Stimulated activated naive CD4-positive, alpha-beta T cell (primary cell): ENCODE measurements at regions not wholly inside any gene's neighbourhood (a gene's known extent, or its start where the extent isn't known, plus 50 kb on each side); places are given as distances from the start of the nearest gene placed in this dataset.
"Not testable (repeated sequence)": the region's sequence is repeated elsewhere in the genome, so short reads cannot be mapped to it uniquely, and the experiment has no call there.

Experiments
- DNase-seq, 6 experiments: peaks; one replicate each; lab custom pipeline; 2025; lab: John Stamatoyannopoulos, UW

DNA sequence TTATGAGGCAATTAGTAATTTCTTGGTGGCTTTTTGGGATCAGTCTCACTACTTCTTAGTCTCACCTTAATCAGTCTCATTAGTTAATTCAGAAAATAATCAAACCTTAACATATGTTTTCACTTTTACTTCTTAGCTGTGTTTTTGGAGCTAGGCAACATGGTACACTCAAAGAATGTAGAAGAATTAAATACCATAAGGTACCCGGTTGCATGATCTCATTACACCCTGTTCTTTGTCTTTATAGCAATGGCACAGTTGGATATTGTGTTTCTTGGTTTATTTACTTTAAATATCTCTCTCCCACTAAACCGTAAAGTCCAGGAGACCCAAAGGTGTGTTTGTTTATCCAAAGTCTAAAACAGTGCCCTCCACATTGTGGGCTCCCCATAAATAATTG, 132.3 kb downstream of the TNFSF18 start:
- DNase-seq: no peak

DNA sequence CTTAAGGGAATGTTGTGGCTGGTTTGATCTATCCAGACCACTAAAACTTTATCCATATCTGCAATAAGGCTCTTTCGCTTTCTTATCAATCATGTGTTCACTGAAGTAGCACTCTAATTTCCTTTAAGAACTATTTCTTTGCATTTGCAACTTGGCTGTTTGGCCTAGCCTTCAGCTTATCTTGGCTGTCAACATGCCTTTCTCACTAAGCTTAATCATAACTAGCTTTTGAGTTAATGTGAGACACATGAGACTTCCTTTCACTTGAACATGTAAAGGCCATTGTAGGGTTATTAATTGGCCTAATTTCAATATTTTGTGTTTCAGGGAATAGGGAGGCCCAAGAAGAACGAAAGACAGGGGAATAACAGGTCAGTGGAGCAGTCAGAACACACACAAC, 124.7 kb downstream of the TNFSF18 start:
- DNase-seq: no peak

DNA sequence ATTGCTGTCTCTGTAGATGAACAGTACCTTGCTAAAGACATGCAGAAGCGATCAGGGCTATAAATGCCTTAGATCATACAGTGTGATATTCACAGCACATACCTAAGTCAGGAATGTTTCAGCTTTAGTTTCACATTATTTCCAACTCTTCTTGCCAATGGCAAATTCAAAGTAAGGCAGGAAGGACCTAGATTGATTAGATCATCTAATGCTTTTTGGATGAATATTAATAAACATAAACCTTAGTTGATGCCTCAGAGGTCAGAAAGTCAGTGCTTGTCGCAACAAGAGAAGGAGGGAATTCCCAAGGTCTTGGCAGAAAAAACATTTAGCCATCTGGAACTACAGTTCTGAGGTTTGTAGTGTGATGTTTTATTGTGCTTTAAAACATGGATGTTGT, 122.3 kb downstream of the TNFSF18 start:
- no peak for DNase-seq

DNA sequence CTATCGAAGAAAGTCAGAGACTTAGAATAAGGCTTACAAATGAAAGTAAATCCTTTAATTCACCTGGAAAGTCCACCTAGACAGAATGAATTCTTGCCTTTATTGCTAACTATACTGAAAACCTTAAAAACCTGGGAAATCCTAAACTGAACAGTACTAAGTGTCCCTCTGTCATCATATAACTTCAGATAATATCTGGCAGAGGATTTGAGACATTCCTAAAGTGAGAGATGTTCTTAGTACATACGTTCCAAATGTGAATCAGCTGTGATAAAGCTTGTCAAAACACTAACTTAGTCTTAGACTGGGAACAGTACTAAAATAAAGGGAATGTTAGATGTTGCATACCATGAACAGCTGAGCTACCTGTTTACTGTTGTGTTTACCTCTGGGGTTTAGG, 121.7 kb downstream of the TNFSF18 start:
- no peak for DNase-seq

DNA sequence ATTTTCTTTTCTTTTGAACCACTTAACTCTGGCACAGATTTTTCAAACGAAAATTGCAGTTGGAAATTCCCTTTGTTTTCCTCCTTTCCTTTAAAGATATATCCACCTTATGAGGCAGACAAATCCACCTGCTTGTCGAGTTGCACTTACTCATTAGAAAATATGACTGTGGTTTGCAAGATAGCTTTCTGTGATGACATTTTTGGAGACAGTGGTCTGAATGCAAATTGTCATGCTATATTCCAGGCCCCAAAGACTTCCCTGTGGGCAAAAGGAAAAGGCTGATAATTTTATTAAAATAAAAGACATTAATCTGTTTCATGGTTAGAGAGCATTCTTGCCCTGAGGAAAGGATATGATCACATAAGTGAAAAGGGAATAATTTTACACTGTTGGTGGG, 120.6 kb downstream of the TNFSF18 start:
- no peak for DNase-seq

DNA sequence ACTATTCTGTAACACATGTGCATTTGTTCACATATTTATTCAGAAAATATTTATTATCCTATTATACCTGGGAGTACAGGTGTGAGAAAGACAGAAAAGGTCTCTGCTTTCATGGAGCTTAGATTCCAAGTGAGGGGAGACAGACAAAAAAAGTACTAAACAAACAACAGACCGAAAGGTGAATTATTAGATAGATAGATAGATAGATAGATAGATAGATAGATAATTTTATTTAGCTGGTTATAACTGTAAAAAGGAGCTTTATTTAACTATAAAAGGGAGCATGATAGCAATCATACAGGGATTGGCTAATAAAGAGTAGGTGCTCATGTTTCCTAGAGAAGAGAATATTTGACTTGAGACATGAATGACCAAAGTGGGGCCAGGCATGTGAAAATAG, 119.4 kb downstream of the TNFSF18 start:
- no peak for DNase-seq

DNA sequence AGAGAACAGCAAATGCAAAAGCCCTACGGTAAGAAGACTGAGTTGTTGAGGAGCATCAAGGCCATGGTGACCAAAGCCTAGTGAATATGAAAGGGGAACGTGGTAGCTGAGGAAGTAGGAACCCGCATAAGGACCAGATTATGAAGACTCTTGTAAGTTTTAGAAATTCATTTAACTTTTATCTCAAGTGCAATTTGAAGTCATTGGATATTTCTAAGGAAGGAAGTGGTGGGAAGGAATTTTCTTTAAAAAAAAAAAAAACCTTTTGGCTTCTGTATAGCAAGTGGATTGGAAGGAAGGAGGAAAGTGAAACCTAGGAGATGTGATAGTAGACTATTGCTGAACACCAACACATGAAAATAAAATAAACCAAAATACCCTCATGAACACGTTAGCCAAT, 119.0 kb downstream of the TNFSF18 start:
- DNase-seq: no peak

DNA sequence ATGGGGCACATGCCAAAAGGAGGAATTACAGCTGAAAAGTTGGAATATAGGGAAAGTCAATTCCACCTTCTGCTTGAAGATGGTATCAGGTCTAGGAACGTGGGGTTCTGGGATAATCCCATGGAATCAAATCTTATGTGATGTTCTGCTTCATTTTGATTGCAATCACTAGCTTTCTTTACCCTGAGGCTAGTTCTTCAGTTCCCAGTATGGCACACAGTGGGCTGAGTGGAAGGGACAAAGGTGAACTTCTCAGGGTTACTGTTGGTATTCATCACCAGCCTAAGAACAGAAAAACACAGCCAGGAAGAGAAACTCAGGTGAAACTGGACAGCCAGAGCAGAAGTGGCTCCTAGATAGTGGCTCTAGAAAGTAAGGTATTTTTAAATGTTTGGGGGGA, 117.8 kb downstream of the TNFSF18 start:
- DNase-seq: no peak

DNA sequence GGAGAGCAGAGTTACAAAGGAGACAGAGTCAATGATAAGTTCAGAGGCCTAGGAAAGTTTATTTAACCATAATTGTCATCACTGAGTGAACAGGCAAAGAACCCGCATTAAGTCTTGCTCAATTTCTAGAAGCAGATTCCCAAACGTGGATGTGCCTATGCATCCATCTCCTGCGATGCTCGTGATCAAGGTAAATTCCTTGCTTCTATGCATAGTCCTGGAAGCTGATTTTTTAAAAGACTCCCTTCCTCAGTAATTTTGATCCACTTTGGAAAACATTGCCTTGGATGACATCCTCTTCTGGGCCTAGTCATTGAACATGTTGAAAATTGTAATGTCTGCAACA, 116.4 kb downstream of the TNFSF18 start:
- DNase-seq: no peak

DNA sequence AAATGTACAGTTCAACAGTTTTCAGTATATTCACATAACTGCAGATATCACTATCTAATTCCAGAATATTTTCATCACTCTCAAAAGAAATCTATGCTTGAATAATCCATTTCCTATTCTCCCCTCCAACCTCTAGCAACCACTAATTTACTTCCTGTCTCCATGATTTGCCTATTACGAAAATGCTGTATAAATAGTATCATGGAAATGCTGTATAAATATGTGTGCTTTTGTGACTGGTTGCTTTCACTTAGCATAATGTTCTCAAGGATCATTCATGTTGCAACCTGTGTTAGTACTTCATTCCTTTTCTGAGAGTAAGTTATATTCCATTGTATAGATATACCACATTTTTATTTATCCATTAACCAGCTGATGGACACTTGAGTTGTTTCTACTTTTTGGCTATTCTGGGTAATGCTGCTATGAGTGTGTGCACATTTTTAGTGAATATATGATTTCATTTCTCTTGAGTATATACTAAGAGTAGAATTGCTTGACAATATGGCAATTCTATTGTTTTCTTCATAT, 115.6 kb downstream of the TNFSF18 start:
- DNase-seq: no peak

DNA sequence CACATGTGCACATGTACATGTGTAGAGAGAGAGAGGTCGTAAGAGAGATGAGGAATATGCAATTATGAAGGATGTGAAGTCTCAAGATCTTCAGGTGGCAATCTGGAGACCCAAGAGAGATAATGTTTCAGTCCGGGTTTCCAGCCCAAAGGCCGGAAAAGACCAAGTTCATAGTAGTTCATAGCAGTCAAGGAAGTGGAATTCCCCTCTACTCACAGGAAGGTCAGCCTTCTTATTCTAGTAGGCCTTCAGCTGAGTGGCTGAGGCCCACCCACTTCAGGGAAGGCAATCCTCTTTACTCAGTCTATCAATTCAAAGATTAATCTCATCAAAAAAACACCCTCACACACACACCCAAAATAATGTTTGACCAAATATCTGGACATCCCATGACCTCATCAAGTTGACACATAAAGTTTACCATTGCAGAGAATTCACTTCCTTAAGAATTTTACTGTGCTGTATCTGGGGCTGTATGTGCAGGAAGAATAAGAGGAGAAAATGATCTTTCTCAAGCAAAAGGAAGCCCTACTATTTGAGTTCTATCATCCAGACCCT, 114.6 kb downstream of the TNFSF18 start:
- DNase-seq: no peak

DNA sequence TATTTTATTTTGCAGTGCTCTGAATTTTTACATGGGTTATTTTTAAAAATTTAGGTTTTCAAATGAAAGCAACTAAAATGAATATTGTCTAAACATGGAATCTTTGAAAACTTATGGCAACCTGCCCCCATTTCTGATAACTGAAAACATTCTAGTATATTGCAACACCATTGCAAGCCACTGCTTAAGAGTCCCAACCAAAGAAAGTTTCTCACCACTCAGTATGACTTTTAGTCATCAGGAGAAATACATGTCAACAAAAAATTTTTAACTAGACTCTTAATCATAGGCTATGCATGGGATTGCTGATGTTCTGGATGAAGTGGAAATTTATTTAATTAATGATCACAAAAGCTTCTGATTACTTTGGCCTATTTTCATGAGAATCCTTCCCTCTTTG, 112.1 kb downstream of the TNFSF18 start:
- DNase-seq: no peak

DNA sequence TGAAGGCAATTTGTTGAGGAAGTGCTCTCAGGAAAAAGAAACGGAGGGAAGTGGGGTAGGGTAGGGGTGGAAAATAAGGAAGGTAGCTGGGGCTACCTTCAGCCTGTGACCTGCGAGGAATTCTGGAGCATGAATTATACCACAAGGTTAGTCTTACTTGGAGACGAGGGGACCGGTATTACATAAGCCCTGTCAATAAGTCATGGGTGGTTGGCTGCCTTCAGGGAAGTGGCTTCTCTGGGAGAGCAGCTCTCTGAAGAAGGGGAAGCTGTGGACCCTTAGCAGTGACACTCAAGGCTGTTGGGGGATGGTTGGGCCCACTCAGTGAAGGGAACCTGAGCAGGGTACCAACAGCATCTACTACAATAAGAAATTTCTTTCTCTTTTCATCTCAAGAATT, 111.3 kb downstream of the TNFSF18 start:
- DNase-seq: no peak

DNA sequence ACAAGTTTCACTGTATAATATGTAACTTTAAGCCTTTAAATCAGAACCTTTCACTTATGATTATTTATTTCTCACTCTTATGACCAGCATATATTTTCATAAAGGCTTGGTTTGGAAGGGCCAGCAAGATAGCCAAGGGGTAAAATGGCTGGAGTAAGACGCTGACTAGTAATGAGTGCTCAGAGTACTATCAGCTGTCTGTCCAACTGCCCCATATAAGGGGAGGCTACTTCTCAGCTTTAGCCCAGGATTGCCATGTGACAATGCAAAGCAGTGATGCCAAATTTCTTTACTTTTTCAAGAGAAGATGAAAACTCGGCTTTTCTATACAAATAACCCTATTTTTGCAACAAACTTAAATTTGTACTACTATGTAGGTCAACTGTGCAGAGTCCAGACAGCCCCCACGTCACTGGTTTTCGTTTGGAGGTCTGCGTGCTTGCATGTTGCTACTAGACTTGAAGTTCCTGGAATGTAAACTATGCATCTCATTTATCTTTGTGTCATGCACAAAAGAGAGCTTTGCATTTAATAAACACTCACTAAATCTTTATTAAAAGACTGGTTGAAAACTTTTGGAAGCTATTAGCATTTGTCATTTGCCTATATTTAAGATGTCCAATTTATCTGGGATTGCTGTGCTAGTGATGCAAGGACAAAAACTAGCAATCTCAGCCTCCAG, 110.4 kb downstream of the TNFSF18 start:
- no peak for DNase-seq

DNA sequence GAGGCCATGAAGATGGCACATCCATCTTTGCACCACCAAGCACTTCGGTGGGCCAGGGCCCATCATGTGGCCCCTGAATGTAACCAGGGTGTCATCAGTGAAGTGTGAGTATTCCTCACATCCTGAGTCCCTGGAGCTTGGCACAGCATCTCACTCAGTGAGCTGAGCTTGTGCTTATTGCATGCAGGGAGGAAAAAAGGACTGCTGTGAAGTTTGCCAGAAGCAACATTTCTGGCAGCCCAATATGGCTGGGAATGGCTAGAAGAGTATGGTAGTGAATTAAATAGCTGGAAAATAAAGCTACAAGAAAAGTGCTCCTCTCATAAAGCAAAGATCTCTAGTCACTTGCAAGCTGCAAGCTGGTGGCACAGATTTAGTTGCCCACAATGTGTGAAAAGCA, 109.3 kb downstream of the TNFSF18 start:
- DNase-seq: no peak

DNA sequence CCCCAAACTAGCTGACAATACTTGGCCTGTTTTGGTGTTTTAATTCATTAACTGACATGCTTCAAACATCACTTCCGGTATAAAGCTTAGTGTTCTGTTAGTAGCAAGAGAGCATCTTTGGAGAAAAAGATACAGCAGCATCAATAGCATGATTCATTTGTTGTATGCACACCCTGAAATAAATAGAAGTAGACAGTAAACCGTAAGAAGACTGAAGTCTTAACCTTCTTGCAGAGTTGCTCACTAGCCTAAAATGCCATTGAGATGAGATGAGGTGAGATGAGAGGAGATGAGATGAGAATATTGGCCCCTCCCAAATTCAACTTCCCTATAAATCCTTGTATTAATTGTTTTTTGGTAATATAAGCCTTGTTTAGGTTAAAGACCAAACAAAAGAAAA, 108.8 kb downstream of the TNFSF18 start:
- no peak for DNase-seq

DNA sequence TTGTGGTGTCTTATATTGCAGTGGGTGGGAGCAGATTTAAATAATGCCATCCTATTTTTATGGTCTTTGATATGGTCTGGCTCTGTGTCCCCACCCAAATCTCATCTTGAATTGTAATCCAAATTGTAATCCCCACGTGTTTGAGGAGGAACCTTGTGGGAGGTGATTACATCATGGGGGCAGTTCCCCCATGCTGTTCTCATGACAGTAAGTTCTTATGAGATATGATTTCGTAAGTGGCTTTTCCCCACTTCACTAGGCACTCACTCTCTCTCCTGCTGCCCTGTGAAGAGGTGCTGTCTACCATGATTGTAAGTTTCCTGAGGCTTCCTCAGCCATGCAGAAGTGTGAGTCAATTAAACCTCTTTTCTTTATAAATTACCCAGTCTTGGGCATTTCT, 107.6 kb downstream of the TNFSF18 start:
- DNase-seq: not testable (repeated sequence)

DNA sequence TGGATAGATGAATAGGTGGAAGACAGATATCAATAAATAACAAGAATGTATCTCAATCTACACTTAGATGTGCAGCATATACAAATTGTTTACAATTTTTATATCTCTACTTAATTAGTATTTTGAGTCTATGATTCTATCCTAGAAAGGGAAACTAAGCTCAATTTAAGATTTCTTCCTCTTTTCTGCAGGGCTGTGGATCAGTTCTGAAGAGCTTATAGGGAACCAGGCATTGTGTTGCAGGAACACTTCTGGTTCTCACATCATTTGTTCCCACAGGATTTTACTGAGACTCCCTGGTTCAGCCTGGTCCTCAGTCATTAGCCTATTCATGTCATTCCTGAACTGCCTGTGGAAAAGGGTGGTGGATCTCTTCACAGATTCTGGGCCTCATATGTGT, 105.8 kb downstream of the TNFSF18 start:
- DNase-seq: no peak

DNA sequence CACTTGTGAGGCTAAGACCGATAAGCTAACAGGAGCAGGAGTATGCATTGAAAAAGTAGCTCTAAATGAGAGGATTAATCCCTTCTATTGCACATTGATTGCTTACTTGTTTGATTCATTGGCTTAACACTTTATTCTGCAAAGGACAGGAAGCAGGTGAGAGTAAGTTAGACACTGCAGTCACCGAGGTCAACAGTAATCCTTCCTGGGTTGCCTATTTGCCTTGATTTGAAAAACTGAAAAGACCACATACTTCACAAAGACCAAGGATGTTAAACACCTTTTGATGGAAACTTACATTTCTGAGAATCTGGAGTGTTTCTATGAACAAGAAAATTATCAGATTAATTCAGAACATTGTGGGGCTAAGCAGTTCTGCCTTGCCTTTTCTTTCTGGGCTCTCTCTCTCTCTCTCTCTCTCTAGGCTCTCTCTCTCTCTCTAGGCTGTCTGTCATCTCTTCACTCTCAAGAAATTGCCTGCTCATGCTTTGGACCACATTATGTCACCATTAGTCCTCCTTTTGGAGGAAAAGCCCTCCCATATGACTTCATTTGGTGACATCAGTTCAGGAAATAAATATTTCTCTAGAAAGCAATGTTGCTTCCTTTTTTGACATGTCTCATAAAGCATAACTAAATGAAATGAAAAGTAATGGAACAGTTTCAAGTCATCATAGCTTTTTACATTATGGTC, 103.8 kb downstream of the TNFSF18 start:
- DNase-seq: no peak

DNA sequence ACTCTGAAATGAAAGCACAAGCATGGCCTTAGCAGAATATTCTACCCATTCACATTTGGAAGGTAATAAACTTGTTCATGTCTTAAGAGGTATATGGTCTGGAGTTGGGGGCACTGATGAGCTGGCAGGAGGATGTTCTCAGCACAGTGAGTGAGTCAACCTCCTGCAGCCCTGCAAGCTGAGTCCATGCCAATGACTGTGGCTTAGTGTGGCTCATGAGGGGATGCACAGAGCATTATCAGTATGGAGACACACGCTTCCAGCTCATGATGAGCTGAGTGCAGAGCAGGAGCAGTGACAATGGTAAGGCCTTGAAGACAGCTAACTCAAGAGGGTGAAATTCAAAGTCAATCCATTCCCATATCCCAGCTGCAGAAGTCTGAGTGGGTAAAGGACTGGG, 102.3 kb downstream of the TNFSF18 start:
- DNase-seq: no peak

DNA sequence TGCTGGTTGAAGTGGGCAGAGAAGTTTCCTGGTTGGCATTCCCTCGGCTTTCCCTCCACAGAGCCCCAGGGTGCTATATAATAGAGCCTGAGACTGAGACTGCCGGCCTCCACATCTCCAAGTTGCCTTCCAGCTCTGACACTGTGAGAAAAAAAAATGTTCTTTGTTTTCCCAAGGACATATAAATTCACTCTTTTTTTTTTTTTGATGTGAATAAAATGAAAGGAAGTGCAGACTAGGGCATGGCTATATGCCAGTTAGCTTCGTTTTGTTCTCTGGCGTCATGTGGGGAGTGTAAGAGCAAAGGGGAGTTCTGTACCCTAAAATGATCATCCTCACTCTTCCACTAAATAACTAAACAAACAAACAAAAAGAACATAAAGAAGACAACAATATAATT, 101.6 kb downstream of the TNFSF18 start:
- DNase-seq: no peak

DNA sequence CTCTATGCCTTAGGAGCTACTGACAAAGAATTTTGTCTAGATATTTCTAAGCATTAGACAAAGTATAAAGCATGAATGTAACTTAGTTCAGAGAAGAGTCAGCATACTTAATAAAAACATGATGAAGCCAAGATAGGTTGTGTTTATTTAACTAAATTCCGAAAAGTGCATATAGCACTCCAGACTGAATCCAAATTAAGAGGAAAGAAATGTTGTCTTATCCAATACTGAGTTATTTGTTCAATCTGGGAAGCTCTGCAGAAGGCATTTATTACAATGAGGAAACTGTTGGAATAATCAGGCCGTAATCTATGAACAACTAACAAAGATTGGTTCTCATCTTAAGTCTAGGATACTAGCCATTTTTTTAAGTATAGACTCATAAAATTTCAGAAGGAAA, 100.2 kb downstream of the TNFSF18 start:
- no peak for DNase-seq

DNA sequence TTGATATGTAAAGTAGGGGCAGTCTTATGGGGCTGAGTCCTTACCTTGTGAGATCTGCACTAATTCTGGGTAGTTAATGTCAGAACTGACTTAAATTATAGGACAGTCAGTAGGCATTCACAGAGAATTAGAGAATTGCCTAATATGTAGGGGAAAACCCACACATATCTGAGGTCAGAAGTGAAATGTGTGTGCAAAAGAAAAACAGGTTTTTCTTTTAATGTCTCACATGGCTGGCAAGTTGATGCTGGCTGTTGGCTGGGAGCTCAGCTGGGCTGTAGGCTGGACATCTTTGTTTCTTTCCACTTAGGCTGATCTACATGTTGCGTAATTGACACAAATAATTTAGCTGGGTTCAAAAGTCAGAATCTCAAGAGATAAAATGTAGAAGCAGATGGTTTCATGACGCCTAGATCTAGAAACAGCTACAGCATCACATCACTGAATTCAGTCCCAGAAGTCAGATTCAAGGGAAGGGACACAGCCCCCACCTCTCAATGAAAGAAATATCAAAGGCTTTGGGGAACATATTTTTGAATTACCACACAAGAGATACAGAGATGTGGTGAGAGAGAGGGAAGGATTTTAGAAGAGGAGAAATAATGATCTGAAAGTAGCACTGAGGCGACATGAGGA, 98.9 kb downstream of the TNFSF18 start:
- no peak for DNase-seq
